GM18508 (cell line): ENCODE measurements at regions not wholly inside any gene's neighbourhood (a gene's known extent, or its start where the extent isn't known, plus 50 kb on each side); places are given as distances from the start of the nearest gene placed in this dataset.
"Not testable (repeated sequence)": the region's sequence is repeated elsewhere in the genome, so short reads cannot be mapped to it uniquely, and the experiment has no call there.

ENCODE experiments used
- ATAC-seq: cut with Tn5 transposase; IDR thresholded peaks from one replicate; pipeline ENCODE4 v1.9.1; 2021; ENCODE audit warnings: moderate number of reproducible peaks; ENCODE audit not compliant: insufficient read depth, unreplicated experiment

DNA sequence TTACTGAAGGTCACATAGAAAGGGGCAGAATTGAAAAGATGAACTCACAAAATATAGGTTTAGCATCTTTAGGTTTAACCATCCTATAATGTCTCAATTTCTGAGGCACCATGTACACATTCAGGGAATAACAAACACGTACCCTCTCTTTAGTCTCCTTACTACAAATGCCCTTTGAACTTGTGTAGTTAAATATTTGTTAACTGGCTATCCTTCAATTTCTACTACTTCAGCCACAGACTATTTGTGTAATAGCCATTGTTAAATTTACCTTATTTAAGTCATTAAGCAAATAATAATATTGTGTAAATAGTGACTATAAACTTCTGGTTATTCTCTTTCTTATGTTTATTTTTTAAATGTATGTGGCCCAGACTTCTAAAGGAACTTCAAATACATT lies 600.5 kb downstream of the KCNT2 start:
- ATAC-seq = no peak

DNA sequence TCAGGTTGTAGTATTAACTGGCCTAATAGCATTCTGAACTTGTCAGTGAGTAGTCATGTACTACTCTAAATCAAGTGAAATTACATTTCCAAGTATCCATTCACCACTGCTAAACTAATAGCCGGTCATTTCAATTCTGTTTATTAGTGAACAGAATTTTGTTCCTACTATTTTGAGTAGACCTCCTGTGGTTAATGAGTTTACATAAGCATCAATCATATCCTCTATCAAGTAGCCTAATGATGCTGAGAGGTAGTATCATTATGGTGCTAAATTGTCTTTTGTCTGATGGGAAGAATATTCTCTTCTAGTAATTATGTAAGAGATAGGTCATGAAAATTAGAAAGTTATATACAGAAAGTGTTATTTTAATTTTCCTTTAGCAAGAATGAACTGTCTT lies 602.8 kb downstream of the KCNT2 start:
- ATAC-seq = no peak

DNA sequence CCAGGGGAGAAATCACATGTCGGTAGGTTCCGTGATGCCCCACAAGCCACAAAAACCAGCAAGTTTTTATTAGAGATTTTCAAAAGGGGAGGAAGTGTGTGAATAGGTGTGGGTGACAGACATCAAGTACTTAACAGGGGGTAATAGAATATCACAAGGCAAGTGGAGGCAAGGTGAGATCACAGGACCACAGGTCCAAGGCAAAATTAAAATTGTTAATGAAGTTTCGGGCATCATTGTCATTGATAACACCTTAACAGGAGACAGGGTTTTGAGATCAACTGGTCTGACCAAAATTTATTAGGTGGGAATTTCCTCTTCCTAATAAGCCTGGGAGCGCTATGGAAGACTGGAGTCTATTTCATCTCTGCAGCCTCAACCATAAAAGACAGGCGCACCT lies 603.9 kb downstream of the KCNT2 start:
- ATAC-seq = not testable (repeated sequence)

DNA sequence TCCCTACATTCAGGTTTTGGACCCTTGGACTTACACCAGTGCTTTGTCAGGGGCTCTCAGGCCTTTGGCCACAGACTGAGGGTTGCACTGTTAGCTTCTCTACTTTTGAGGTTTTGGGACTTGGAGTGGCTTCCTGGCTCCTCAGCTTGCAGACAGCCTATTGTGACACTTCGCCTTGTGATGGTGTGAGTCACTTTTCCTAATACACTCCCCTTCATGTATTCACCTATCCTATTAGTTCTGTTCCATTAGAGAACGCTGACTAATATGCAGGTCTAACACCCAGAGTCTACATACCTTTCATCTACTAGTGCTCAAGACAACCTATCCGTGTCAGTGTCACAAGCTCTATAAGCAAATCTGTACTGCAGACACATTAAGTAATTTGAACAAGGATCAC lies 605.3 kb downstream of the KCNT2 start:
- no peak for ATAC-seq

DNA sequence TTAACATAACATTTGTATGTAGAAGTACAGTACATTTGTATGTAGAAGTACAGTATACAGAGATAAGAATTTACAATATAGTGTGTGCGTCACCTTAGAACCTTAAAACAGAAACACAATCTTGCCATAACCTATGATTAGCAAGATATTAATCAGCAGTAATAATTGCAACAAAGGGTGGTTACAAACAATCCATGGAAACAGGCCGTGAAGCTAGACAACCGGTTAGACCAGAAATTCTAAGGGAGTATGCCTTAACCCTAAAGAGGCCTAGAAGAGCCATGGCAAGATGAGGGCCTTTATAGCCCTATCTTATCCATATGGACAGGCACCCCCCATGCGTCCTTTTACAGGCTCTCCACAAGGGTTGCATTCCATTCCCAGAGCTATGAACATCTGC lies 605.9 kb downstream of the KCNT2 start:
- ATAC-seq = not testable (repeated sequence)

DNA sequence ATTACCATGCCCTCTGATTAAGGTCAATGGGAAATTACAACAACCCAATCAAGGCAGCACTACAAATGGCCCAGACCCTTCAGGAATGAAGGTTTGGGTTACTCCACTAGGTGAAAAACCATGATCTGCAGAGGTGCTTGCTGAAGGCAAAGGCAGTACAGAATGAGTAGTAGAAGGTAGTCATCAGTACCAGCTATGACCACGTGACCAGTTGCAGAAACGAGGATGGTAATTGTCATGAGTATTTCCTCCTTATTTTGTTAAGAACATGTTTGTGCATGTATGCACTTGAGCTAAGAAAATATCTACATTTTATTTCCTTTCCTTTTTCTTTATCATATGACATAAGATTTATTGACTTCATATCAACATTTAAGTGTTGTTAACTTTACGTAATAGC lies 607.1 kb downstream of the KCNT2 start:
- ATAC-seq = no peak

DNA sequence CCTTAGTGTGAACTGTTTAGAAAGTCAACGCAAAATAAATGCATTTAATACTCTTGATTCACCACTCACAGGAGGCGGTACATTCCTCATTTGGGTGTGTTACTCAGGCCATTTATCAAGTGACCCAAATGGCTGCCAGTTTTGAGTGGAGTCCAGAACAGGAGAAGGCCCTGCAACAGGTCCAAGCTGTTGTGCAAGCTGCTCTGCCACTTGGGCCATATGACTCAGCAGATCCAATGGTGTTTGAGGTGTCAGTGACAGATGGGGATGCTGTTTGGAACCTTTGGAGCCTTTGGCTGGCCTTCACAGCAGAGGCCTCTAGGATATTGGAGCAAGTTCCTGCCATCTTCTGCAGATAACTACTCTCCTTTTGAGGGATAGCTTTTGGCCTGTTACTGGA lies 609.2 kb downstream of the KCNT2 start:
- no peak for ATAC-seq

DNA sequence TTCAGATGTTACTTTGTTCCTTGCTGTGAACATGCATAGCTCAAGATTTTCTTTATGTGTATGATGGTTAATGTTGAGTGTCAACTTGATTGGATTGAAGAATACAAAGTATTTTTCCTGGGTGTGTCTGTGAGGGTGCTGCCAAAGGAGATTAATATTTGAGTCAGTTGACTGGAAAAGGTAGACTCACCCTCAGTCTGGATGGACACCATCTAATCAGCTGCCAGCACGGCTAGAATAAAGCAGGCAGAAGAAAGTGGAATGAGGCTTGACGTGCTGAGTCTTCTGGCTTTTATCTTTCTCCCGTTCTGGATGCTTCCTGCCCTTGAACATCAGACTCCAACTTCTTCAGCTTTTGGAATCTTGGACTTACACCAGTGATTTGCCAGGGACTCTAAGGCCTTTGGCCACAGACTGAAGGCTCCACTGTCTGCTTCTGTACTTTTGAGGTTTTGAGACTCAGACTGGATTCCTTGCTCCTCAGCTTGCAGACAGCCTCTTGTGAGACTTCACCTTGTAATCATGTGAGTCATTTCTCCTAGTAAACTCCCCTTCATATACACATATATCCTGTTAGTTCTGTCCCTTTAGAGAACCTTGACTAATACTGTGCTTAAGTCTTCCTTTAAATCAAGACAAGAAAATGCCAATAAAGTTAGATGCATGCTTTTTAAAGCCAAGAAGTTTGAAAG lies 626.6 kb downstream of the KCNT2 start:
- no peak for ATAC-seq

DNA sequence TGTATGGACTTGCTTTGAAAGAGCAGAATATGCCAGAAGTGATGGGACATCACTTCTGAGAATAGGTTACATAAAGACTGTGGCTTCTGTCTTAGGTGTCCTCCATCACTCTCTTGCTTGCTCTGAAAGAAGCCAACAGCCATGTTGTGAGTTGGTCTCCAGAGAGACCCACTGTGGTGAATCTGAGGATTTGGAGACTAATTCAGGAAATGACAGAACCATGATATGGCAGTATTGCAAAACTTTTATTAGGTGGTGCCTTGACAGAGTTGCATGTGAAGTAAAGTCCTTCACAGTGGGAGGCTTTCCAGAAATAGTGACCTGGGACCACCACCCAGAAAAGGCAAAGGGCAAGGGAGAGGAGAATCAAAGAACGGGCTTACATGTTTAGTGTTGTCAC lies 628.6 kb downstream of the KCNT2 start:
- no peak for ATAC-seq

DNA sequence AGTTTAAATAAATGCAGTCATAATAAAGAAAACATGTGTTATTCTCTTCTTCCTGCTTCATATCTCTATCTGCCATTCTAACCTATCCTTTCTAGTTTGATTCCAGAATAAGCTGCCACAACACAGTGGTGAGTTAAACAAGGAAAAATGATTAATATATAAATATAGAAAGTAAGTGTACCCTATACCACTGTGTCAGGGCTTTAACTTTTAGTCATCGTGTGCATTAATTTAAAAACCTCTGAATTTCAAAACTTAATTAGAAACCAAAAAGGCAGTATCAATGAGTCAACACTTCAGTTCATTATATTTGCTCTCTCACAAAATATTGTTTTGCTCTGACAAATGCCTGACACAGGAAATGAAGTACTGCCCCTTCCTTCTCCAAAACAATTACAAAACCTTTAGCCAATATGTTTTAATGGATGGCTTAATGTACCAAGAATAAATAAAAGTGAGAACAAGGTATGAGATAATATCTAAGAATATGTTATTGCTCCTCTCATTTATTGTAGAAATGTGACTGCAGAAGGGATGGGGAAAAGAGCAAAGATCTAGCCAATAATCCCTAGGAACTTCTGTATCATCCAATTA lies 634.8 kb downstream of the KCNT2 start:
- ATAC-seq = no peak

DNA sequence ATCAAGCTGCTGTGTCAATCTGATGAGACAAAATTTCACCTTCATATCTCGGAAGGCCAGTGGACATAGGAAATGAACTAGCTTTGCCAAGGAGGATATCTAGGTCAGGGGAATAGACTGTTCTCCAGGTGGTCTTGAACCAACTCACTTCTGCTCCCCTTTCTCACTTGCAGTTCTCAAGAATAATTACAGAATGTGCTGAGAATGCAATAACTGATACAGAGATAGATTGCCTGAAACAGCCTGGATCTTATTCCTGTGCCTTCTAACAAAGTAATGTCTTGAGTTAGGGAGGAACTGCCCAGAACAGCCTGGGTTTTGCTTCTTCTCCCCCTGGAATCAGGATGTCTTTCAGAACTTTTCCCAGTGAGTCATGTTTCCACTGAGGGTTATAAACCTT lies 636.7 kb downstream of the KCNT2 start:
- ATAC-seq = no peak

DNA sequence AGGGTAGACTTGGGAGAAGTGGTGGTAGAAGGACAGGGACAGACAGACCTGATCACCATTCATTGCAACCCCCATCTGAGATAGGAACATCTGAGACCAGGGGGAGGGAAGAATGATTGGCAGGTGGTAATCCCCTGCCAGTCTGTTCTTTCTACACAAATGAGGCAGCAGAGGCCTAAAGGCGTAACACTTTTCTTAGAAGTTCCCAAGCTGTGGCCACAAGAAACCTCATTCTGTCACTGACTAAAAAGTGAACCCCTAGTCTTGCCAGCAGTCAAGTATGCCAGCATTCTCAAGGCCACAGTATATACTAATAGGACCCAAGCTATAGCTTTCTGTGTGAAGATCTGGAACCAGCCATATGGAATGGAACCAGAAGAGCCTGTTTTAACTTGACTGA lies 638.0 kb downstream of the KCNT2 start:
- no peak for ATAC-seq

DNA sequence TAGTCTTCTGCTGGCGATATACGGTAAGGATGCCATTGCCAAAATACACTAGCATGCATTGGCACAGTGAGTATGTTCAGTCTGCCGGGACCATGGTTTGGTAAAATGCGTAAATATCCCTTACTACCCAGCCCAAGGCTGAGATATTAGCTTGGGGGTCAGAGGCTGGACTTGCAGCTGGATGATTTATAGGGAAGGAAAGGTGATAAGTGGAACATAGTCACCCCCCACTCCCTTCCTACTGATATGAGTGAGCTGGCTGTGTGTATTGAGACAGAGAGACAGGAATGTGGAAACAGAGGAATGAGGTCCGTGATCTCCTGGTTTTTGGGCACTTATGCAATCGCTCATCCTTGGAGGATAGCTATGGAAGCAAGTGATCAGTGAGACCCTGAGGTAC lies 642.8 kb downstream of the KCNT2 start:
- no peak for ATAC-seq

DNA sequence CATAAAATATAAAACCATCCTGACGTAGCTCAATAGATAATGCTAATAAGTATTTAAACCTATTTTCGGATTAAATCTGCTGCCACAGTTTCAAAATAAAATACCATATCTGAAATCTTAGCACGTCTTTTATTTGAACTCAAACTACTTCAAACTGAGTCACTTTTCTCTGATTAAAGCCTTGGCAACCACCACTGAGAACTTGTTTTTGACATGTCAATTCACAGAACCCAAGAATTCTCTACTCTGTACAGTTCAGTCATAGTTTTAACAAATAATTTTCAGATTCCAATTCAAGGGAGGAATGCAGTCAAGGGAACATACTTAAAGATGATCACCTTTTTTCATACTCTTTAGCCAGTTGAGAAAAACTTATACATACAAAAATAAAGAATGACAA lies 643.2 kb downstream of the KCNT2 start:
- no peak for ATAC-seq

DNA sequence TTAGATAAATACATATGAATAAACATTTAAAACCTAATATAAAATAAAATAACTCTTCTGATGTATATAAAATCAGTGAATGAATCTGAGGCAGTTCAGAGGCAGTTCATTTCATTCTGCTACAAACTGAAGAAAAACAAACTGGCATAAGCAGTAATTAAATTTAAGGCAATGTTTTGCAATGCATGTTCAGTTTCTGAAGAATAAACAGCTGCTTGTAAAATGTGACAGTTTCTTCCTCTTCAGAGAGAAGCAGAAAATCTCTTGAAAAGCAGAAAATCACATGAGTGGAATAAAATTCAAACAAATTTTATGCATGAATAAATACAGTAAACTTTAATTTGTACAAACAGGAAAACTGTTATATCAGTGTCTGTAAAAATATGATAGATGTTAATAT lies 643.7 kb downstream of the KCNT2 start:
- no peak for ATAC-seq

DNA sequence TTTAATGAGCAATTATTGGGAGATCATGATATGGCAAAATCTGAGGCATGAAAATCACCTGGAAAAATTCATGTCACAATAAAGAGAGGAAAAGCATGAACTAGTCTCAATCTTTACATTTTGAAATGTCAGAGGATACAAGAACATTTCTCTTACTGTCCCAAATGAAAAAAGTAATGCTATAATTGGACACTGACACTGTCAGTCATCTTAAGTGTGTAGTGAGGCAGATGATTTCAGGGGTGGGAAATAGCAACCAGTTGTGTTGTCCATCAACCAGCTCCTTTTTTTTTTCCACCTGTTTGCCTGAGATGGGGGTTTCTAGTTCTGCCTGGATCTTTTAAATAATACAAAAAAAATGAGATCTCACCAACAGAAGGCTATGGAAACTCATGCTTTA lies 646.2 kb downstream of the KCNT2 start:
- no peak for ATAC-seq

DNA sequence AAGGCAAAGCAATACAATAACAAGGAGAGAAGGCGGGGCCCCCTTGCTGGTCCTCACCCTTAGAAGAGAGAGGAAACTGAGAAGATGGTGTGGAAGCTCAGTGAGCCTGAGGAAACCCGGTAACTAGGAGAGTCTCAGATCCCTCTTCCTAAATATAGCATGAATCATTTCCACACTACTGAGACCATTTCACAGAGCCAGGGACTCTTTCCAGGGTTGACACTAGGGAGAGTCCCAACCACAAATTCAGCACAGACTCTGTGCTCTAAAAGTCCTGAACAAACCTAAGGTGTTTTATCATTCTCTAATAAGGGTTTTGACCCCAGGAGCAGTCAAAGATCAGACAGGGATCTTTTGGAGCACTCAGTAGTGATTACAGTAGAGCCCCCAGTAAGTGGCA lies 647.7 kb downstream of the KCNT2 start:
- ATAC-seq = no peak

DNA sequence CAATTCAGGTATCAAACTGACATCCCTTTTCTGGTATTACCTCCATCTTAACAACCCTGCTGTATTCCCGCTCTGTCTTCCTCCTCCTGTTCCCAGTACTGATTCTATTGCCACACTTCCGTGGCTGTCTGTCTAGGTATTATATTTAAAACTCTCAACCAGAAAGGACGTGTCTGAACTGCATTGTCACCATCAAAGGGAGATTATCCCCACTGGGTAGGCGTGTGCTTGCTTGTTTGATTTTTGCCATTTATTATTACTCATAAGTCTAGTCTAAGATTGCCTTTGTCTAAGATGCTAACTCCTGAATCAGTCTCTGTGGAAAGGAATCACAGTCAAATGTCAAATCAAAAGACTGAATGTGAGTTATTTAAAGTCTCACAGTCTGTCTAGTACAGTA lies 650.1 kb downstream of the KCNT2 start:
- ATAC-seq = no peak

DNA sequence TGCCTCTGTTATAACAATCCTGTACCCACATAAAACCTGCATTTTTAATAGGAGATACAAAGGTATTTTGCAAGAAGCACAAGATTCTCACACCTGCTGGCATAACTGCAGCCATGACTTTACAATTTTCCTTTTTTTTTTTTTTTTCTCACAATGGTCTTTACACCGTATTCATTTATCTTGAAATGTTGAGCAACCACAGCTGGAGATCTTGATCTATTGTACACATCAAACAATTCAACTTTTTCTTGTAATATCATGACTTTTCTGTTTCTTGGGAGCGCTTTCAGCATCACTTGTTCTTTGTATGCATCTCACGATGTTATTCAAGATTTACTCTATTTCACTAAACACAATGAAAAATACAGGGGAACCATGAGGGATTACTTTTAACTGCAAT lies 651.4 kb downstream of the KCNT2 start:
- no peak for ATAC-seq

DNA sequence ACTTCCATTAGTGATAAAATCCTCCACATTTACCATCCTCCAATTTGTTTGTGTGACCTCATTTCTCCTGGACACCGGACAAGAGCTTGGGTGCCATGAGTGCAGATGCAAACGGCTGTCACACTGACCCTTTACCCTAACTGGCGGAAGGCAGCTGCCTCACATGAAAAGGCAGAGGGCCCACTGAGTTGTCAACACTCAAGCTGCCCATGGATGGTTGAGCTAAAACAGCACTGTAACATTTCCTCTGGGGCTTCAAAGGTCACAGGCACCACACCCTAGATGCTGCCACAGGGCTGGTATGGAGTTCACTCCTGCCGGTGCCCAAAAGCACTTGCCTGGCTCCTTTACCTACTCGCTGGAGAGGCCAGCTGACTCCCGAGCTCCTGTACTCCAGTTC lies 653.4 kb downstream of the KCNT2 start:
- ATAC-seq = no peak

DNA sequence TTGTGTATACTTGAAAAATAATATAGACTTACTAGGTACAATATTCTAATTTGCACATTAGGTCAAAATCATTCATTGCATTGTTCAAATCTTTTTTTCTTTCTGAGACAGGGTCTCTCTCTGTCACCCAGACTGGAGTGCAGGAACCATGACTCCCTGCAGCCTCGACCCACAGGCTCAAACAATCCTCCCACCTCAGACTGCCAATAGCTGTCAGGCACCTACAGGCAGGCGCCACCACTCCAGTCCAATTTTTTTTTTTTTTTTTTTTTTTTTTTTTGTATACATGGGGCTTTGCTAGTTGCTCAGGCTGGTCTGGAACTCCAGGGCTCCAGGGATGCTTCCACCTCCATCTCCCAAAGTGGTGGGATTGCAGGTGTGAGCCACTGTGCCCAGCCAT lies 656.9 kb downstream of the KCNT2 start:
- ATAC-seq = no peak

DNA sequence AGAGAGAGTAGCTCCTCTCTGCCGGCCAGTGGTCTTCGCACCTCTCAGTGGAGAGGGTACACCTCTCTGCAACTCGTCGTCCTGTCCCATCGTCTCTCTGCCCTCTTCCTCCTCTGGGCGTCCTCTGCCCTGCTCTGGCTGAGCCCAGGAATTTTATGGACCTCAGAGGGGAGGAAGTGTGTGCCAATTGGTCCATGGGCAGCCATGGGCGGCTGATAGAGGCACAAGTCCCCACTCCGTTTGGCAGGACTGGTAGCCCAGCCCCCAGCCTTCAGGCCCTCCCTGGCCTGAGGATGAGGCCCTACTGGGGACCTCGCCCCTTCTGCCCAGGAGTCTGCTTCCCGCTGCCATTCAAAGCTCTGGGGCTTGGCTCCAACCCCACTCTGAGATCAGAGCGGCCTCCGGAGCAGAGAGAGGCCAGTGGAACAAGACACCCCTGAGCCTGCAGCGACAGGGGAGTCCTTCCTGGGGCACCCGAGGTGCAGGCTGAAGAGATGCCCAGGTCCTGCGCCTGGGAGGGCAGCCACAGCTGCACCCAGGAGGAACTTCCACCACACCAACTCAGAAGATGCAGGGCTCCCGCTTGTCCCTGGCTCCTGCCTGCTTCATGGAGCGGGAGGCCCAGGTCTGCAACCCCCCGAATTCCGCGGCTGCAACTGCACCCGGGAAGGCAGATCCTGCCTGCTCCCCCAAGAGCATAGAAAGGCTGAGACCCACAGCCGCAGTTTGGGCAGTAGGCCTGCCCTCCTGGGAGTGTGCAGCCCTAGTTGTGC lies 659.9 kb downstream of the KCNT2 start:
- ATAC-seq = no peak
